HG02970 (cell line): ENCODE measurements at regions not wholly inside any gene's neighbourhood (a gene's known extent, or its start where the extent isn't known, plus 50 kb on each side); places are given as distances from the start of the nearest gene placed in this dataset.

Experiments used
- ATAC-seq: cut with Tn5 transposase; IDR thresholded peaks from one replicate; pipeline ENCODE4 v1.9.1; 2021; ENCODE audit warnings: mild to moderate bottlenecking, moderate library complexity, moderate number of reproducible peaks; ENCODE audit not compliant: unreplicated experiment, low FRiP score

DNA sequence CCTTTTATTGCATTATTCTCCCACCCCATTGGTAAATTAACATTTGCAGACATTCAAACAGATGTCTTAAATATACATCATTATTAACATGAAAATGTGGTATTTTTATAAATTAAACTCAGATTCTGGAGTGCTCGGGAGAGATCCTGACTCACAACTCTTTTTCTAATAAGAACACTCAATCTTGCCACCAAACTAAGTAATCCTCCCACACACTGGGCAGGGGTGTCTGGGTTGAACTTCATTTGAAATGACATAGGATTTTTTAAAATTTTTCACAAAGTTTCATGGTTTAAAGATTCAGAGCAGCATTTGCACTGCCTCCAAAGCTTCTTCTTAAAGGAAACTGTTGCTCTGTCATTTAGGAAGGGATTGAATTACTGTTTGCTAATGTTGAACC is 754.3 kb downstream of the MECOM start:
- ATAC-seq, result no peak

DNA sequence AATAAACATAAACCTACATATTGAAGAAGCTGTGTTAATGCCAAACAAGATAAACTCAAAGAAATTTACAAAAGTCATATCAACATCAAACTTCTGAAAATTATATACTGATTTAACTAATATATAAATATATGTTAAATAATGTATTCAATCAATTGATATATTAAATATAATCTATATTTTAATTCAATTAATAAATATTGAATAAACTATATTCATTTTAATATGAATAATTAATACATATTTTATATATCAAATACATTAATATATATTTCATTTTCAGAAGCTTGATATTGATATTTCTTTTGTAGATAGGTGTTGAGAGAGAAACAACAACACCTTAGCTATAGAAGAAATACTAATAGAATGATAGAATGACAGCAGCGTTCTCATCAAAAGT is 768.1 kb downstream of the MECOM start:
- ATAC-seq, result no peak

DNA sequence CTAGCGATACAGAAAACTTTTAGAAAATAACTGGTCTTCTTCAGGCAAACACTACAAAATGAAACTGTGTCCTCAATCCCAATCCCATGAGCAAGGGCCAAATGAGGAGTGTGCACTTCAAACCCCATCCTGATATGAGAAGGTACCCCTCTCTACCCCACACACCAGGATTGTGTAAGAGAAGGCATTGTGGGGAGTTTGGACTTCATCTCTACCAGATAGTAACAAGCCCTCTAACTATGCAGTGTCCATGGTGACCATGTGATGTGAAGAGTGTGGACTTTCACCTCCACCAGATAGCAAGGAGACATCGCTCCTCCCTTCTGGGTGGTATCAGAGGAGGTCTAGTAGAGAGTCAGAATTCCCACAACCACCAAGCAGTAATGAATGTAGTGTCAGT is 769.3 kb downstream of the MECOM start:
- ATAC-seq, result no peak

DNA sequence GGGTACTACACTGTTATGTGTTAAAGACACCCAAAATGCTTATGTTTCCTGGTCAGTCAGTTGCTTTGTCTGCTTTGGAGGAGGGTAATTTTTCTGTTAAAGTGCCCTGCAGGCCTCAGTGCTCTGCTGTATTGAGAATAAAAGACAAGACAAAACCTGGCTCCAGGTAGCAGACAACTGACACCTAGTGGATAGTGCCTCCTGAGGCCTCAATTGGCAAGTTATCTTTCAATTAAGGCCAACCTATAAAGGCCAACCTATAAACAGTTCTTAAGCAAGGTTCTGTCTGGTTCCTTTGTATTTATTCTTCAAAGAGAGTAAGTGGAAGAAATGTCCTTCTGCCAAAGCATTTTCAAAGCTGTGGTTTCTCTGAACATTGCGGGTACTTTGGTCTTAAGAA is 773.8 kb downstream of the MECOM start:
- no peak for ATAC-seq

DNA sequence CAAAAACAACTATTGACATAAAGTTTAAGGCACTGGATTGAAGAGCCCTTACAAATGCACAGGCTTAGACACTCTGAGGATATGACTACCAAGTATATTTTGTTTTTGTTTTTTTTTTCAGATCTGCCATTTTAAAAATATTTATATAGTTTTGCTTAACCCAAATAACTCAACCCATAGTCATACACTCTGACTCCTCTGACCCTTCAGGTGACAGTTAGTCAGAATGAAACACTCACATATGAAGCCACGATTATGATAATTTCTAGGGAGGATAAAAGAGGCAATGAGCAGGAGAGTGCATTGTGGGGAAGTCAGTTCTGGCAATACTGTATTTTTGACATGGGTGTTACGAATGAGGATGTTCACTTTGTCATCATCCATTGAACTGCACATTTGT is 774.7 kb downstream of the MECOM start:
- ATAC-seq, result no peak

DNA sequence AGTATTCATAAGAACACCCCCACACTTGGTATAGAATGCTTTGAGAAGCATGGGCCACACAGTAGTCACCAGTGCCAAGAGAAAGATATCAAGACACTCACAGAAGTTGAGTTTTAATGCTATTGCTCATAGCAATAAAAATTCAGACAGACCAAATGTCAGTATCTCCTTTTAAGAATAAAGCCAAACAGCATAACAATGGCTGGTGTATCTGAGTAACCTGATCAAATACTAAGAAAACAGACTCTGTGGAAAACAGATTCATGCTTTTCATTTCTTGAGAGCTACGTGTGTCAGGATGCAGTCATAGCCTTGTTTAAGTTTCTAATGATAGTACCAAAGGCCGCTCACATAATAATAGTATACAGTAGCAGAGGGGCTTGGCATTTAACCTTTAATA is 778.5 kb downstream of the MECOM start:
- ATAC-seq, result no peak

DNA sequence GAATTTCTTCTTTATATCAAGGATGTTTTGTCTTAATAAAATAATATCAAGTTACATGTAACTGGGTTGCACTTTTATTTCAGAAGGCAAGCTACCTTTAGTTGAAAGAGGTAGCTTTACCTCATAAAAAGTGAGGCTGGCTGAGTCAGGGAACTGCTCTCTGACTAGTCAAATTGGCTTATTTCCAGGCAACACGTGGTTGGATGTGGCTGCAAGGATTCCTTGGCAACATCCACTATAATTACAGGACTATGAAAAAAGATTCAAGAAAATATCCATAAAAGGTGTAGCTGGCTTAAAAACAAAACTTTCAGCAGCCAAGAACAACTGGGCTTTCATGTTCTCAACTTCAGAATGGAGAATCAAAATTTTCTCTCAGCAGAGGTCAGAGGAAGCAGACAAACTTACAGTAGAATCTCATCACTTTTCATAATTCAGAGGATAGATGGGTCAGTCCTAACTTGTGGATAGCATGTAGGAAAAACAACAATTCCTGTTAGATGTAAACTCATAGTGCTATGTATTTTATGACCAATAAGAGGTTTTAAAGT is 779.1 kb downstream of the MECOM start:
- ATAC-seq, result no peak

DNA sequence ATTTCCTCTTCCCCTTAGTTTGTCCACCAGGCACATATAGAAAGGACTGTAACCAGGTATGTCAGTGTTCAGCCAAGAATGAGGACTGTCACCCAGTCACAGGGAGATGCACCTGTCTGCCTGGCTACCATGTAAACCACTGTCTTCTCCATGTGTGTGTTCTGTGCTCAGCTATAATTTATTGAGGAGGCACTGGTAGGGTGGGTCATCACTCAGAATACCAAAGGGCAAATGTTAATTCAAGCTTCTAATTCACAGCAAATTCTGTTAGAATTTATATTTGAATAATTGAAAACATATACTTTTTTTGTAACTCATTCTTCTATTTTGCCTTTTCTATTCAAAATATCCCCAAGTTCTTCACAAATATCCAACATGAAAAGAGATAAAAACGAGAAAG is 780.4 kb downstream of the MECOM start:
- ATAC-seq, result no peak

DNA sequence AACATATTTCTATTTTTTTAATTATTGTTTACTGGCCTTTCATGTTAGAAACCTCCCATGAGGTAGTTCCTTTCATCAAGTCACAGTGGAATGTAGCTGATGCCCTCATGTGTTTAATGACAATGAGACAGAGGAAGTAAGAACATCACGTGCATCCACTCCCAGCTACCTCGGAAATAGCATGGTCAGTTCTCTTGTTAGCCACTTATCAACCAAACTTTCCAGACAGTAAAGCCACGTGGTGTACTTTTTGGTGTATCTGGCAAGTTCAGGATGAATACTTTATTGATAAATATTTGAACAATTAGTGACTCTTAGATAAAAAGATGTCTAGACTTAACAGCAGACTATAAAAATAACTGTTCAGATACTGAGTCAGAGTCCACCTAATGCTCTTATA is 781.7 kb downstream of the MECOM start:
- ATAC-seq, result no peak

DNA sequence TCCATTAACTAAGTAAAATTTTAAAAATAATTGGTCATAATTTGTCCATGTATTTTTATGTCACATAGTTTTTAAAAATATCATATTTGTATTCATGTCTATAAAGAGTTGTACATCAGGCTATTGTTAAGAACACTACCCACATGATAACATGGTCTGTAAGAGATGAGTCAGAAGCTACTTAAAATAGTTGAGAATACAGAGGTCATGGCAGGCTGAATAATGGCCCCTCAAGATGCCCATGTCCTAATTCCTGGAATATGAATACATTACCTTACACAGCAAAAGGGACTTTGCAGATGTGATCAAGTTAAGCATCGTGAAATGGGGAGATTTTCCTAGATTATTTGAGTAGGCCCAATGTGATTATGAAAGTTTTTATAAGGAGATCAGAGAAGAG is 782.9 kb upstream of the GOLIM4 start:
- no peak for ATAC-seq

DNA sequence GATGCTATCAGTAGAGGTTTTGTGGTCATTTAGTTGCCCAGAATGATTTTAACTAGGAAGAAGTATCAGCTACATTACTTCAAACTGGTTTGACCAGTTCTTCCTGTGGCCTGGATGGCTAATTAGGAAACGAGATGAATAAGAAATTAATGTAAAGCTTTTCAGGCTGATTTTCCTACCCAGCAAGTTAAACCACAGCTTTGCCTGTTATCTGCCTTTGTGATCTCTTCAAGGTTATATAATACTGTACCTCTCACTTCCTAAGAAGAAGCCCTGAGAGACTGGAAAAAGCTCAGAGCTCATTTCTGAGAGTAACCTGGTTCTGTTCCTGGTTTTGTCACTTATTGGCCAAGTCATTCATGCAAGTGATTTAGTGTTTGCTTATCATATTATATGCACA is 782.2 kb upstream of the GOLIM4 start:
- ATAC-seq, result no peak

DNA sequence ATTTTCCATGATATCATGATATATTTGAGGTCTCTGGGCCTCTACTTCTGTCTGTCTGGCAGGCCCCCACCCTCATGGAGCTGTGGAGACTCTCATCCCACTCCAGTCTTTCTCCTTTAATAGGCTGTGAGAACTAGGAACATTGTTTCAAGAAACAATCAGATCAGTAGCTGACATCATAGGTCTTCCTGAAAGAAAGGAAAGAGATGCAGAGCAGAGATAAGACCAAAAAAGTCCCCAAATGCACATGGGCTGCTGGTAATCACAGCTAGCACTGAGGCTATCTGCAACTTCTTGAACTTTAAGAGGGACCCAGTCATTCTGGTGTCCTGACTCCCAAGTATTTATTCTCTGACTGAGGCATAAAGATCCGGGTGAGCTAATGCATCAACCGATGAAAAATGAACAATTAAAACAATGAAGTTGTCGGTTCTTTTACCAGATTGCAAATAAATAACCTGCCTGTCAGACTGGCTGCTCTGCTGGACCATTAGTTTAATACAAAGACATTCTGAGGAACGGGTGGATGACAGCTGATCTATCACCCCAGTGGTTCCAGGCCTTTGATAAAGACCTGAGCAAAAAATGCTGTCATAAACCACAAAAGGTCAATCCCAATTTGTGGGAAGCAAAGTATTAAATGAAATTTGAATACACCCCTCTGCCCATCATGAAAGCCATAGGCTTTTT is 780.8 kb upstream of the GOLIM4 start:
- ATAC-seq, result no peak

DNA sequence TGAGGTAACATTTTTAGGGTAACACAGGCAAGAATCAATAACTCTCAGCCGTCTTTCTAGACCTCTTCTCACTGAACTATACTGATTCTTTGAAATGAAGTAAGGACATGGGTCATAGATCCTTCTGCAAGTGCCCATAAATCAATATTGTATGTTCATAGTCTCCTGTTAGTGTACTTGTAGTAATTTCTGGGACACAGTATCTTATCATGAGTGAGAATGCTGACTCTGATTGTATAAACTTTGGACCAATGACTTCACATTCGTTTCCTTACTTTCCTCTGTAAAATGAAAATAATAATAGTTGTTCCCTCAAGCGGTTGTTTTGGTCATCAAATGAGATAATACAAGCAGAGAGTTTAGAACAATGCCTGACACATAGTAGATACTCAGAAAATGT is 777.1 kb upstream of the GOLIM4 start:
- ATAC-seq, result no peak

DNA sequence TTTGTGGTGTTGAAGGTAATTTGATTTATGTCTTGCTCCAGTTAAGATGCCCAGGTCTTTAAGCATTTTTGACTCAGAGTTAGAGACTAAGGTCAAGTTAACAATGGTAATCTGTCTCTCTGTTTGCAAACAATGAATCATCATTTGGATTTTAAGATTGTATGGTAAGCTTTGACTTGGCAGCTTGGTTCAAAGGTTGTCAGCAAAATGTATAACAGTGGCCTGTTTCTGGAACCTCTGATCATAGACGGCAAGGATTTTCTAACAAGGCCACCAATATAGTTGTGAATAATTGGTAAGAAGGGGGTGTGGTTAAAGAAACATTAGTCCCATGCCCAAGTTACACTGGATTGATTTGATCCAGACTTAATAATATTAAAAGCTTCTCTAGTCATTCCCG is 775.2 kb upstream of the GOLIM4 start:
- ATAC-seq, result no peak

DNA sequence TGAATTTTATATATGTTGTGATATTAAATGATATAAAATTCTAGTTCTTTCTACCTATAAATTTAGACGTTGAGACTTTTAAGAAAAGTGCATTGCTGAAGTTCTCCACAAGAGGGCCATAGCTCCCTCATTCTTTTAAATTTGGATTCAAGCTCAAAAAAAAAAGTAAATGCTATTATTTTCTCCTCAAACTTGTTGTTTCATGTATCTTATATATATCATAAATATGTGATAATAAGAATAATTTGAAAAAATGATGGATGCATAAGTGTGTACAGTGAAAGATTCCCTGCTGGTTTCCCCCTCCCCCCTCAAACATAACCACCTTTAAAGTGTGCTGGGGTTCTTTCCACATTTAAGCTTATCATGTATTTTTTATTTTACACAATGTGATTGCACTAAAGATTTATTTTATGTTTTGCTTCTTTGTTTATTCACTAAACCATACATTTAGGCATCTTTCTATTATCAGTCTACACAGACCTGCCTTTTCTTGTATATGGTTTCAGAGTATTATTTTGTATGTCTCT is 769.4 kb upstream of the GOLIM4 start:
- peak; percentile 55 for ATAC-seq

DNA sequence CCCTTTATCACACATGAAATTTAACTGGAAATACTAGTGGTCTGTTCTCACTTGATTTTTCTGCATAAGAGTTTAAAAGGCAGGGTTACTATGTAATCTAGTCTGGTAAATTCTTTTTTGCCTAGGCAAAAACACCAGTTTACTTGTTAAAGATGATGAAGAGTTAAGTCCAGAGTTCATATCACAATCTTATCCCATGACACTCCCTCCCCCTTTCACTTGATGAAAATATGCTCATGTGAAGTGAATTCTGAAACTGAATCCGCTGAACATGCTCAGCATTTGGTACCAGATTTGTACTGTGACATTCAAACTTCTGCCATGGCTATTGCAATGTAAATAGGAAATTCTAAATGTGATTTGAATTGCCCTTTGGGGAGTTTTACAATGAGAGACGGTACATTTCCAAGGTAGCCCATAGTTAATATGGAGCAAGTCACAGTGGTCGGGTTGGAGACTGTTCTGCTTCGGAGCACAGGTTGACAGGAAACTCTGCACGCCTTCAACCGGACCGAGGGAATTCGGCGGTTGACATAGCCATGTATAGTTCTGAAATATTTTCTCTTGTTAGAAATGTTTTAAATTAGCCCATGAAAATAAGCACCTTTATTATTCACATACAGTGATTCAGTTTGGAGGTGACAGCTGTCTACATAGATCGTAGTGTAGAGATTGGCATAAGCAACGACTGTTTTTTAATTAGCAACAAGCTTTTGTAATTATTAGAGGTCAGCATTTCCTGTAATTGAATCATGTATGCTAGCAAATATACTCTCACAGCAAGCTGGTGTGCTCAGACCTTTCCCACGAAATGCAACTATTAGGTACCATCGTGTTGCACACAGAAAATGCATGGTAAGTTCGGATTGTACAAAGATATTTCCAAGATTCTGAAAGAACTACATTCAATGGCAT is 768.6 kb upstream of the GOLIM4 start:
- no peak for ATAC-seq

DNA sequence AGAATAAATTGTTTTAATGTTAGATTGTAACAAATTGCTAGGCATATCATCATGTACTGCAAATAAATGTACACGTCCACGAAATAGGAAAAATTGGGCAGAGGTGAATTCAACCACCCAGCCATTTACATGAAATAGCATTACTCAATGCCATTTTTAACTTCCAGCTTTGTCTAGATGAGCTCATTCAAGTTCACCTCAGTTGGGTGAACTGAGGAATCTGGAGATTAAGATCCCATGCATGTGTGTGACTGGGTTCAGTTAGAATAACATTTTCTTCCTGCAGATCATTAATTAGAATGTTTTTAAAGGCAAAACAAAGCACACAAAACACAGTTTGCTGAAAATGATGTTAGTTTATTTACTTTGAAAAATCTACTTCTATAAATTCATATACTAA is 767.8 kb upstream of the GOLIM4 start:
- ATAC-seq, result no peak

DNA sequence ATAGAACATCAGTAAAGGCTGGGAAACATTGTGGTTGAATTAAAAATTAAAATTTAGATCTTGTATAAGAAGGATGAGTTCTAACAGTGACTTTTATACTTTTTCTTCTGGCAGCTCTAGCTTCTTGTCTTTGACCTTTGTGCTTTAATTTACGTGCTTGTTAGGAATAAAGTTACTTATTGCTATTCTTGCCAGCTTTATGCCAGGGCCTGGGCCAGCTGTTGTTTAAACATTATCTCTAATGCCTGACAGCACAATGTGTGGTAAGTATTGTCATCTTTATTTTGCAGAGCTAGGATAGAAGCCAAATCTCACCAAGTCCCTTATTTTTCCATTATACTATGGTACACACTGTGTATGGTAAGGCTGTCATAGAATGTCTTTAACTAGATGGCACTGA is 766.7 kb upstream of the GOLIM4 start:
- no peak for ATAC-seq

DNA sequence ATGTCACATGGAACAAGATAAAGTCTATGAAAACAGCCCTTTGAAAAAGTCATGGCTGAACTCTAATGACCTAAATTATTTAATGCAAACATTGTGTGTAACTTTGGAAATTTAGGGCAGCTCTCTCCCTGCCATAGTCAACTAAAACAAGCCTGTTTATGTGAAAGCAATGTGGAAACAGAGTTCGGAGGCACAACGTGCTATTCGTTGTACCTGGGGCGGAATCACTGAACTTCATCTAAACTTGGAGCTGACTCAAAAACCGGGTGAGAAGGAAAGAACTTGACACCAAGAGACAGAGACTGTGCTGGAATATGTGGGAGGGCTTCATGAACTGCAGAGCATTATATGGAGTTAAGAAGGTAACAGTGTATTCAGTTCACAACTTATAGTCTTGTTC is 764.9 kb upstream of the GOLIM4 start:
- no peak for ATAC-seq

DNA sequence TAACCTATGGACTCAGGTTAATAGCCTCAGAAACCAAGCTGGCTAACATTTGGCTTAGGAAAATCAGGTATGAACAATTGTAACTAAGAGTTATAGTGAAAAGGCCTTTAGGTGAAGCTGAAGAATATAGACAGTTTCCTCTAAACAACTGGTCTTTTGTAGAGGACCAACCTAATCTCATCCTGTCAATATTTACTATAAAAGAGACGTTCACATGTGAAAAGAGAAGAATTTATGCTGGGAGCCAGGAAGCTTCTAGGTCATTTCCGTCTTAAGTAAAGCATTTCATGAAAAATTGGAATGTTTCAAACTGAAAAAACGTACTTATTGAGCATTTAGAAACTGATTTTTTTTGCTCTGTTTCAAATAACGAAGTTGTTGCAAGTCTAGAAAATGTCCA is 764.3 kb upstream of the GOLIM4 start:
- ATAC-seq, result no peak

DNA sequence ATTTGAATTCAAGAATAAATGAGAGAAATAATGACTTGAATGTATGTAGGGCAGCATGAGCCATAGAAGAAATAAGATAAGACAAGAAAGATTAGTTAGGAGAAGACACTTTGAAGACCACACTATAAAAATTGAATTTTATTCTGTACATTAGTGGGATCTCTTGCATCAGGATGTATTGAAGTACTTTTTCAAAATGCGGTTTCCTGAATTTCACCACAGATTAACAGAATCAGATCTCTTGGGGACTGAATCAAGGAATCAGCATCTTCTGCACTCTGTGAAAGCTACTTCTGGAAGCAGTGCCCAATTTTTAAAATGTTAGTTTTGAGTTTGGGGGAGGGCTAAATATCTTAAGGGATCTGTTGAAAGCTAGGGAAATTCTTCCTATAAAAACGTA is 763.9 kb upstream of the GOLIM4 start:
- no peak for ATAC-seq

DNA sequence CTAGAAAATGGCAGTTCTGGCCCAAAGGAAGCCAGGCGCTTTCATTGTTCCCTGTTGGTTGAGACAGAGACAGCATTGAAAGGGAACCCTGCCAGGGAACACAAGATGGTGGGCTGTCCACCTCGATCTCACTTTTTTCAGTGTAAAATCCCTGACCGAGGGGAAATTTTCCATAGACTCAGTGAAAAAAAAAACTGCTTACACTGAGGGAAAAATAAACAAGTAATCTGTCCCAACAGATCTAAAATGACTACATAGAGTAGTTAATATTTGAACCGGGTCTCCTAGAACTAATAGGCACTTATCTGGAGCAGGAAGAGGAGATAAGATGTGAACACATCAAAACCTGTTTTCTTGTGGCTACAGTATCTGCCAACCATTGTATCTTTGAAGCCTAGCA is 763.4 kb upstream of the GOLIM4 start:
- no peak for ATAC-seq
